K562 (cell line): ENCODE measurements at regions not wholly inside any gene's neighbourhood (a gene's known extent, or its start where the extent isn't known, plus 50 kb on each side); places are given as distances from the start of the nearest gene placed in this dataset.

Source experiments
- AFF4 ChIP-seq: sonication (generic); formaldehyde crosslinking; IDR thresholded peaks from 2 replicates; pipeline ENCODE4 v1.8.0; 2023; ENCODE audit warnings: mild to moderate bottlenecking, missing genetic modification reagents
- POLR2AphosphoS5 ChIP-seq: IDR thresholded peaks from 2 replicates; pipeline ENCODE4 v1.6.1; 2011; ENCODE audit warnings: mild to moderate bottlenecking, low read depth, low read length, moderate library complexity; ENCODE audit not compliant: control insufficient read depth, insufficient read depth
- ZNF280A ChIP-seq: fragments of 450-650 bp; IDR thresholded peaks from 2 replicates; pipeline ENCODE4 v1.6.1; 2018; ENCODE audit warnings: mild to moderate bottlenecking, low read depth; ENCODE audit not compliant: partially characterized antibody

GRCh38 chr4:175875993-175876771, 64.1 kb upstream of the GPM6A start:
- TF ChIP-seq POLR2AphosphoS5, result no peak
- TF ChIP-seq AFF4 (CRISPR knock-in tag), result no peak
- TF ChIP-seq ZNF280A, result no peak
